HG03064 (cell line): ENCODE measurements at regions not wholly inside any gene's neighbourhood (a gene's known extent, or its start where the extent isn't known, plus 50 kb on each side); places are given as distances from the start of the nearest gene placed in this dataset.
"Not testable (repeated sequence)": the region's sequence is repeated elsewhere in the genome, so short reads cannot be mapped to it uniquely, and the experiment has no call there.

Experiments used
- ATAC-seq: cut with Tn5 transposase; IDR thresholded peaks from one replicate; pipeline ENCODE4 v1.9.1; 2021; ENCODE audit warnings: low read depth; ENCODE audit not compliant: unreplicated experiment

DNA sequence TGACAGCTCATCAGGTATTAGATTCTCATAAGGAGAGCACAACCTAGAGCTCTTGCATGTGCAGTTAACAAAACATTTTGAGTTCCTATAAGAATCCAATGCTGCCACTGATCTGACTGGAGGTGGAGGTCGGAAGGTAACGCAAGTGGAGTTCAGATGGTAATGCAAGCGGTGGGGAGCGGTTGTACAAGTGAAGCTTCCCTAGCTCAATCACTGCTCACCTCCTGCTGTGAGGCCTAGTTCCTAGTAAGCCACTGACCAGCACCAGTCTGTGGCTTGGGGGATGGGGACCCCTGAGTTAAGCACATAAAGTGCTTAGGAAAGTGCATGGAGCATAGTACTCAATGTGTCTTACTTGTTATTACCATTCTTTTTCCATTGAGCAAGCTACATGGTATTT is 983.2 kb upstream of the IGFBP7 start:
- ATAC-seq: no peak

DNA sequence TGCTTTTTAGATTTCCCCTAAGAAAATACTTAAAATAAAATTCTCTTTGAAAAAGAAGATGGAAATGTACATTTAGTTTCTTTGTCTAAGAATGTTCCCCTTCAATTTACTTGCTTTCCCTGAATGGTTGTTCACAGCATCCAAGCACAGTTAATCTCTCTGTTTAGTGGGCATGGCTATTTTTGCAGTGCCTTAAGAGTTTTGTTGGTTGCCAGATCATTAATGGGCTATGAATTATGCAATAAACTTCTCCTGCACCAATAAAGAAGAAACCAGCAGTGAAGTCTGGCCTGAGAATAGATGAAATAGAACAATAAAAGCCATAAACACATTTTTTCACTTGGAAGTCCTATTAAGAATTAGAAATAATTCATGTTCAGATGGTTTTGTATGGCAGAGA is 980.4 kb upstream of the IGFBP7 start:
- no peak for ATAC-seq

DNA sequence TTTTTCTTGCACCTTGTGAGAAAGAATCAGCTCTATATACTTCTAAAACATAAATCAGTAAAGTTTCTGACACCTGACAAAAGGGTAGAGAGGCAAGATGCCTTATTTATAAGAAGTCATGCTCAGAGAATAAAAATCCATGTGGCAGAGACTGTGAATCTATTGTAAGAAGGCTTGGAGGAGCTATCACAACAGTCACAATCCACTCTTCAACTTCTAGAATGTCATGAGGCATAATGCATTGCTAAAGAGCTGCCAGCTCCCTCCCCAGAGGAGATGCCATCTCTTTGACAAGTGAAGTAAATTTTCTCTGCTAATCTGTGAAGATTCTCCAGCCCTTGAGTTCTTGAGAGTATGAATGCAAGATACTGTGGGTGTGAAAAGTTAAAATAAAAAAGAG is 971.2 kb upstream of the IGFBP7 start:
- no peak for ATAC-seq

DNA sequence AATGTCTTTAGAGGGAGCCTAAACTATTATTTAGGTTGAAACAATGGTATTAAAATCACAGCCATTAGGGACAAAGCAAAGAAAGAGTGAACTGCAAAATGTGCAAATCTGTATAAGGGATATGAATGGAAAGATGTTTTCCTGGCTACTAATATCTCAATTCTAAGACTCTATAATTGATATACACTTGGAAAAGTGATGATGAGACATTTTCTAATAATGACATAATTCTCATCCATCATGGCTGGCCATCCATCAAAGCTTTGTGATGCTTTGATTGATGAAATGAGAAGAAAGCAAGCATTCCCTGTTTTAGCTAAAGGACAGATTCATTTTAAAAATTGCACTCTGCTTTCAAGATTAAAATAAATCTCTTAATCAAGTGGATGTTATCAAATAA is 965.5 kb upstream of the IGFBP7 start:
- ATAC-seq: no peak

DNA sequence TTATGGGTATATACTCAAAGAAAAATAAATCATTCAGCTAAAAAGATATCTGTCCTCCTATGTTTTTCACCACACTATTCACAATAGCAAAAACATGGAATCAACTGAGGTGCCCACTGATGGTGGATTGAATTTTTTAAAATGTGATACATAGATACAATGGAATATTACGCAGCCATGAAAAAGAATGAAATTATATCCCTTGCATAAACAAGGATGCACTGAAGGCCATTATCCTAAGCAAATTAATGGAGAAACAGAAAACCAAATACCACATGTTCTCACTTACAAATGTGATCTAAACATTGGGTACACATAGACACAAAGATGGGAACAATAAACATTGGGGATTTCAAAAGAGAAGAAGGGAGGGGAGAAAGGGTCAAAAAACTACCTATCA is 964.2 kb upstream of the IGFBP7 start:
- no peak for ATAC-seq

DNA sequence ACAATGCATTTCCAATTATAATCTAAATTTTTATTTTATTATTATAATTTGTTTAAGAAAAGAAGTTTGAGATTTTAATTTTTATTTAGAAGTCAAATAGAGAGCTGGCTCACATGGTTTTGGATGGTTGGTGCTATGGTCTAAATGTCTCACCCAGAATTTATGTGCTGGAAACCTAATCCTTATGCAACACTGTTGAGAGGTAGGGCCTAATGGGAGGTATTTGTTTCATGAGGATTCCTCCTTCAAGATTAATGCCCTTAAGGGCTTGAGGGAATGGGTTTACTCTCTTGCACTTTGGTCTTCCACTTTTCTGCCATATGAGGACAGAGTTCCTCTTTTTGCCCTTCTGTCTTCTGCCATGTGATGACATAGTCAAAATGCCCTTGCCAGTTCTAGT is 960.5 kb upstream of the IGFBP7 start:
- ATAC-seq: no peak

DNA sequence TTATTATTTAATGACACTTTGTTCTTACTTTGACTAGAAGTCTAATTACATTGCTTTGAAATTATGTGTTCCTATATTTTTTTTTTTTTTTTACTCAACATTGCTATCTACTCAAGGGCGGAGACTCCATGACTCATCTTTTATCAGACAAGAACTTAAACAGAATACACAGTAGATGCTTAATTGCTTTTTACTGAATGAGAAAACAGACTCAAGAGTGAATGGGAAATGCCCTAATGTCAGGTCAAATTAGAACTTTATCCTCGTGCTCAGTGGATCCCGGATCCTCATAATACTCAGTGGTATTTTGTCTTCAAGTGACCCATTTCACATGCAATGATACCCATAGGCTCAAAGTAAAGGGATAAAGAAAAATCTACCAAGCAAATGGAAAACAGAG is 954.5 kb upstream of the IGFBP7 start:
- ATAC-seq: no peak

DNA sequence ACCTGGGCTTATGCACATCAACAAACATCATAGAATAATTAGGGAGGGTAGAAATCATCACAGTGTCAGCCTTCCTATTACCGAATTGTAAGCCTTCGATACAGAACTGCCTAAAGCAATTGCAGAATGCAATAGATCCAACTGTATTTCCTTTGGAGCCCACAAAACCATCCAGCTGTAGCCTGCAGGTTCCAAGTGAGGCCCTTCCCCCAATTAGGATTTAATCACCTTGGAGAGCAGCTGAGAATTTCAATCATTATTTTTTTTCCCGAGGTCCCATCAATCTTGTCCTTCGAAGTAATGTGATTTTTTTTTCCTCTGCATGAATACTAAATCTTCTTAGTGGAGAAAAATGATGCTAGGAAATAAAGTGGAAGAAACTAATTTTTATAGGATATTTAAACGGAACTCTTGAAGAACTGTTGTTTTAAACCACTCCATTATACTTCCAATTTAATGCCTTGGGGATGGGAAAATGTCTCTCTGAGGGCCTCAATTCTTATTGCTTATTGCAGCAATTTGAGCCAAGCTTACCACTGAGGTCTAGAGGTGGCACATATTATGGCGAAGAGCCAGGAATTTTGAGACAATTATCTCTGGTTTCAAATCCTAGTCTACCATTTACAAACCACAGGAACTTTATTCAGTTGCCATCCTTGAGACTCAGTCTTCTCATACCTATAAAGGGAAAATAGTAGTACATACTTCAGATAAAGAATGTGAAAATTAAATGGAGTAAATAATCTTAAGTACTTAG is 953.4 kb upstream of the IGFBP7 start:
- ATAC-seq: no peak

DNA sequence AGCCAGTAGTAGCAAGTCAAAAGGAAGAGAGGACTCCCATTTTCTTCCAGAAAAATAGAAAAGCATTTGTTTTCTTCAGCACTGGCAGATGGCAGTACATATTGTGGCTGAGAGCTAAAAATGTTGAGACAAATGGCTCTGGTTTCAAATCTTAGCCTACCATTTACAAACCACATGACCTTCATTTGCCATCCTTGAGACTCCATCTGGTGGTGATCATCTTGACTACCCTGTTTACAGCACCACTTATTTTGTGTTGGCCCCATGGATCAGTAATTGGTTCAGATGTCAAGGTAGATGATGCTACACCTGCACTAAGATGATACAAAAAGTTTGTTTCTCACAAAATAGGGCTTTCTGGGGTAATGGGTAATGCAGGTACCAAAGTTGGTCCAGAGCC is 951.8 kb upstream of the IGFBP7 start:
- ATAC-seq: no peak

DNA sequence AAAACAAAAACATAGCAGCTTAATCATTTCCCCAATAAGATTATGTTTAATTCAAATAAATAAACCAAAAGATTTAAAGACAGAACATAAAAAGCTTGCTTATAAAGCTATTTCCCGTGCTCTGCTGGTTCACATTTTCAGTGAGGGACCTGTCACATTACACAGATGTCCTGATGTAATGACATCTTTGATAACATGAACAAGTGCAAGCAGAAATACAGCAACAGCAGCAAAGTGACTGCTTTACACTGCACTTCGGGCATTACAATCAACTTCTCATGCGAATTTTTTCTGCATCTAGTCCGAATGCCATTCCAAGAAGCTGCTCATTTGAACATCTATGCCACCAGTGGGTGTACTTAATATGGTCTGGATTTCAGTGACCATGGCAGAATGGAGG is 940.3 kb upstream of the IGFBP7 start:
- no peak for ATAC-seq

DNA sequence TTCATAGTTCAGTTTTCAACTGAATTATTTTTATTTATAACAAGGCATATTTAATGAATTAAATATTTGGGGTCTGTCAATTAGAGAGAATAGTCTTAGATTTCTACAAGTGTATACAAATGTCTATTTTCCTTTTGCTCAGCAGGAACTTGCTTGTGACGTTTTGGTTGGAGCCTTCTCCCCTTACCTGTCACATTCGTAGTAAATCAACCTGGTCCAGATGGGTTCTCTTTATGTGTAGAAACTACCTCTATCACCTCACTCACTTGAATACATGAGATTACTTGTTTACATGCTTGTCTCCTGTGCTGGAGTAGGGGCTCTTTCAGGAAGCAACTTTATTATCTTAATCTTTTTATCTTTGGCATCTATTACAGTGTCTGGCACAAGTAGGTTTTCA is 938.3 kb upstream of the IGFBP7 start:
- no peak for ATAC-seq

DNA sequence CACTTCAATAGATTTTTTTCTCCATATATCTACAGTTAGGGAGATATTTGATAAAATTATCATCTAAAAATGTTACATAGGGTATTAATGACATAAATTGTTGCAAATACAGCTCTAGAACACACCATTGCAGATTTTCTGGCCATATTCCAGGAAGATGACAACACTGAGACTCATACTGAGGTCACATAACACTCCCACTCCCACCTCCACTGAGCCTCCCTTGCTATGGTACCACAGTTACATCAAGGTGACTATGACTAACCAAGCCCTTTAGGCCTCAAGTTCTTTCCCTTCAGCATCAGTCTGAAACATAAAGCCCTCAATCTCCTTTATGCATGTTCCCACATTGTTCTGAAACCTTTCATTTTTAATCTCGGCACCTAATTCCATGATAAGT is 932.0 kb upstream of the IGFBP7 start:
- ATAC-seq: no peak

DNA sequence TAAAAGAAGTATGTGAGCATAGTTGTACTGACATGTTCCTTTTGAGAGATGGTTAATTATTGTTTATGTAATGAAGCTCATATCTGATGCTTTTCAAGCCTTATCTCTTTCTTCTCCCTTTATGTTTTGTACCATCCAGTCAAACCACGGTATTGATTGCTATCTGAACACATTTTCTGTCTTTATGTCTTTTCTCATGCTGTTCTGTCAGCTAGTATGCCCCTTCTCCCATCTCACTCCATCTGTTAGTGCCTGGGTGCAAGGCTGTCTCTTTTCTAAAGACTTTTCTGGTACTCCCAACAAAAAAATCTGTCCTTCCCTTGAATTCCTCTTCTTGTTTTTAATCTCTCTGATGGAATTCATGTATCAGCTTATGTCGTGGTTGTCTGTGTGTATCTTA is 883.8 kb upstream of the IGFBP7 start:
- ATAC-seq: no peak

DNA sequence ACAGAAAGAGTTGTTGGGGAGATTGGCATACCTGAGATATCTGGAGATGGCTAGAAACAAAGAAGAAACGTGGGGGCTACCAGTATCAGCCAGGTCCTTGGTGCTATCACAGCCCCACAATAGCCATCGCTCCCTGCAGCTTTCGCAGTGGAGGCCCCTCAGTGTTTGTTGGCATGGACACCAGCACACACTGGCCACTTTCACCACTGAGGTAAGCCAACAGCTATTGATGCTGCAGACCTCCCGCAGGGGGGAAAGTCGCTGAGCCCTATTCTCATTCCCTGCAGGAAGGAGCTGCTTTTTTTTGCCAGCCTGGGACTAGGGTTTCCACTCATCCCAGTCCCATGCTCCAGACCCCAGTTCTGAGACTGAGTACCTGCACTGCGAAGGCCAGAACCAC is 879.2 kb upstream of the IGFBP7 start:
- no peak for ATAC-seq

DNA sequence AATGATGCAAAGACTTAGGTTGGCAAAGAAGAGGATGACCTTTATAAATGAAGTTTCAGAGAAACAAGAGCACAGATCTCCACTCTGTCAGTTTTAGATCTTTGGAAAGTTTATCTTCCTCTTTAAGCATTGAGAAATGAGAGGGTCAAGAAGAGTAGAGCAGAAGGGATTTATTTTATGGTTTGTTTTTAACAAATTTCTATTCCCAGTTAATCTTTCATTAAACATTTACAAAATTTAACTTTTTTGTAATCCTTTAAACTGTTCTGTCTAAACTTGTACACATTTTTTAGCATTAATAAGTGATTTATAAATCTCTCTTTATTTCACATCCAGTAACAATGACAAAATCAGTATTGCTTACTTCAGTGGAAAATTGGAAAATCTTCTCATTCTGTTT is 875.0 kb upstream of the IGFBP7 start:
- no peak for ATAC-seq

DNA sequence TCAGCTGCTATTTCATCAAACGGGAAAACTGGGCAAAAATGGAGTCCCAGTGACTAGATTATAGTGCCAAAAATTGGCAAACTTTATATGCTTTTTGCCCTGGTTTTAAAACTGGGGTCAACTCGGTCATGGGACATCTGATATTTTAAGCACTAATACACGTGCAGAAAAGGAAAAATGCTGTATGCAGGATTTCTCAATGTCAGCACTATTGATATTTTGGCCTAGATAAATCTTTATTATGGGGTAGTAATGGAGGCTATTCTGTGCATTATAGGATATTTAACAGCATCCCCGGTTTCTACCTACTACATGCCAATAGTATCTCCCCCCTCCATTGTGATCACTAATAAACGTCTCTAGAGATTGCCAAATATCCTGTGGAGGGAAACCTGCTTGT is 870.9 kb upstream of the IGFBP7 start:
- no peak for ATAC-seq

DNA sequence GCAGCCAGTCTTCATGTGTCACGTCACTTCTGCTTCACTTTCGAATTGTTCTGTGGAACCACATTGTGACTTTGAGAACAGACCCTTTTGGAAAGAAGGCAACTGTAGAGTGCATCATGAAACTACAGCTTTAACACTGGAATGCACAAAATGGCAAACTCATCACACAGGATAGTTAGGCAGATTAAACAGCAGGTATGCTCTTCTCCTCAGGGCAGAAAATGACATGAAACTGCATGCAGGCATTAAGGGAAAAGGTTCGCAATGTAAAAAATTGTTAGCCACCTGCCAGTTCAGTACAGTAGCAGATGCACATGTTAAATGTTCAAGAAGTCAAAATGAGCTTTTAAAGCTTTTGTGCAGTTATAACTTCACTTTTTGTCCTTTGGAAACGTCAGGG is 864.6 kb upstream of the IGFBP7 start:
- no peak for ATAC-seq

DNA sequence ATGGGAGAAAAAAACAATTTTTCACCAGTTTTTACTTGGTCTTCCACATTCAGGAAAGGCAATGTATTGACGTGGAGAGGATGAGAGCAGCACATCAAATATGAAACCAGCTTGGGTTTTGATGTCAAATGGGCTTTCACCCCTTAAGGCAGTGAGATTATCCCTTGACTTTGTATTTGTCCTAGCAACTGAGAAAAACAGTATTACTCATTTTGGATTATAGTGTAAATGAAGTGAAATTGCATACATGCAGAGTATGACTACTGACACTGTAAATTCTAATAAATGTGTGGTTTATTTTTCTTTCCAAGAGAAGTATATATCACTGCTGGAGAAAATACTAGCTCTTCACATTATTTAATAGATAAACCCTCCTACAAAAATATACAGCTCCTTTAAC is 863.6 kb upstream of the IGFBP7 start:
- ATAC-seq: no peak

DNA sequence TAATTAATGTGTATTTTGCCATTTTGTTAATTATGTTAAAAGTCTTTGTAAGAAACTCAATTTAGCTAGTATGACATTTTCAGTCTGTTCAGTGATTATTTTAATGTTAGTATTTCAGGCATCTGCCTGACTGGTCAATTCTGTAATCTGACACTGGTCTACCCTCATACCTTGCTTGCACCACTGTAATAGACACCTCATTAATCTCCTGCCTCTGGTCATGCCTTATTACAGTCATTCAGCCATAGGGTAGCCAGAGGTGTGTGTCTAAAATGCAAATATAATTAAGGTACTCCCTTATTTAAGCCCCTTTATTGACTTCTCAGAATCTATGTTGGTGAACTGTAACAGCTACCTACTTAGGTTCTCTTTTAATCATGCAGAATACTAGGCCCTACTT is 861.1 kb upstream of the IGFBP7 start:
- no peak for ATAC-seq

DNA sequence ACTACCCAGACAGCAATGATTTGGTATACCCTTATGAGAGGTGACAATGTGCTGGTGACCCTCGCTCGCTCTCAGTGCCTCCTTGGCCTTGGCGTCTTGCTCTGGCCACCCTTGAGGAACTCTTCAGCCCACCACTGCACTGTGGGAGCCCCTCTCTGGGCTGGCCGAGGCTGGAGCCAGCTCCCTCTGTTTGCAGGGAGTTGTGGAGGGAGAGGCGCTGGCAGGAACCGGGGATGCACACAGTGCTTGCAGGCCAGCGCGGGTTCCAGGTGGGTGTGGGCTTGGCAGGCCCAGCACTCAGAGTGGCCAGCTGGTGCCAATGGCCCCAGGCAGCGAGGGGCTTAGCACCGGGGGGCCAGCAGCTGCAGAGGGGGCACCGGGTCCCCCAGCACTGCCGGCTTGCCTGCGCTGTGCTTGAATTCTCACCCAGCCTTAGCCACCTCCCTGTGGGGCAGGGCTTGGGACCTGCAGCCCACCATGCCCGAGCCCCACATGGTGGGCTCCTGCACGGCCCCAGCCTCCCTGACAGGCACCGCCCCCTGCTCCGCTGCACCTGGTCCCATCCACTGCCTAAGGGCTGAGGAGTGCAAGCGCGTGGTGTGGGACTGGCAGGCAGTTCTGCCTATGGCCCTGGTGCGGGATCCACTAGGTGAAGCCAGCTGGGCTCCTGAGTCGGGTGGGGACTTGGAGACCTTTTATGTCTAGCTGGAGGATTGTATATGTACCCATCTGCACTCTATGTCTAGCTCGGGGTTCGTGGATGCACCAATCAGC is 857.0 kb upstream of the IGFBP7 start:
- no peak for ATAC-seq

DNA sequence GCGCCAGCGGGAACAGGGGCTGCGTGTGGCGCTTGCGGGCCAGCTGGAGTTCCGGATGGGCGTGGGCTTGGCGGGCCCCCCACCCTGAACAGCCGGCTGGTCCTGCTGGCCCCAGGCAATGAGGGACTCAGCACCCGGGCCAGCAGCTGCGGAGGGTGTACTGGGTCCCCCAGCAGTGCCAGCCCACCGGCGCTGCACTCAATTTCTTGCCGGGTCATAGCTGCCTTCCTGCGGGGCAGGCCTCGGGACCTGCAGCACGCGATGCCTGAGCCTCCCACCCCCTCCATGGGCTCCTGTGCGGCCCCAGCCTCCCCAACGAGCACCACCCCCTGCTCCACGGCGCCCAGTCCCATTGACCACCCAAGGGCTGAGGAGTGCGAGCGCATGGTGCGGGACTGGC is 855.2 kb upstream of the IGFBP7 start:
- not testable (repeated sequence) for ATAC-seq

DNA sequence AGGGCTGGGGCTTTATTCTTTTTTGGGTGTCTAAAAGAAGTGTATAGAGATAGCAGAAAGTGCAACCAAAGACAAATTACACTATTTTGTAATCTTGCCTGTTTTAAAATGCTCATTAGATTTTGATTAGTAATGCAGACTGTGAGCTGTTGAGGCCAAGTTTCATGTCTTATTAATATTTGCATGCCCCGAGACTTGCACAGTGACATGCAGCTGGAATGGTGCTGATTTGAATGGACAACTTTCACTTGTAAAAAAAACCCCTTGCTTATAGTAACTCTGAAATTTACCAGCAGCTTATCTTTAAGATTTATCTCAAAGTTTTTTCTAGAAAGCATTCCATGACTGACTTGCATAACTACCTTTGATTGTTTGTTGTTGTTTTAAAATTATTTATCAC is 835.1 kb upstream of the IGFBP7 start:
- no peak for ATAC-seq
